IMR-90 (cell line): ENCODE measurements at regions not wholly inside any gene's neighbourhood (a gene's known extent, or its start where the extent isn't known, plus 50 kb on each side); places are given as distances from the start of the nearest gene placed in this dataset.

Source experiments
- ATAC-seq: fragments of 200-7000 bp; cut with Tn5 transposase; 2 replicates; pipeline ENCODE4 v1.9.1; 2020; ENCODE audit warnings: low read depth, mild to moderate bottlenecking, moderate library complexity
- BruUV-seq: library from RNA; stranded (reverse); fragments of 400-500 nt; replicated peaks from 2 replicates; lab custom pipeline; 2021; lab: Mats Ljungman, UMichigan
- CTCF ChIA-PET: fragments of 300-600 bp; formaldehyde crosslinking; extraction: SDS; loops from one replicate; lab custom pipeline; 2021; ENCODE audit warnings: antibody characterized with exemption; lab: Yijun Ruan, JAX
- POLR2A ChIA-PET: fragments of 300-600 bp; sonication (Branson Sonifier 250); formaldehyde crosslinking; loops from one replicate; lab custom pipeline; 2022; ENCODE audit warnings: antibody characterized with exemption; ENCODE audit not compliant: unreplicated experiment; lab: Charles Lee
- DNase-seq: peaks from one replicate; pipeline ENCODE4 v3.0.0; 2013
- H2AFZ ChIP-seq: replicated peaks from 2 replicates; pipeline ENCODE3; 2013; ENCODE audit warnings: low read length, mild to moderate bottlenecking; ENCODE audit not compliant: poor library complexity
- H2AK5ac ChIP-seq: 2 replicates; pipeline ENCODE4 v1.6.1; 2013; ENCODE audit warnings: low read depth, low read length, inconsistent platforms
- H2AK9ac ChIP-seq: replicated peaks from 2 replicates; pipeline ENCODE3; 2013; ENCODE audit warnings: mild to moderate bottlenecking, low read depth, low read length, moderate library complexity; ENCODE audit not compliant: poor library complexity
- H2BK120ac ChIP-seq: 2 replicates; pipeline ENCODE4 v1.6.1; 2013; ENCODE audit warnings: low read depth, low read length, inconsistent platforms
- H2BK15ac ChIP-seq: 3 replicates; pipeline ENCODE4 v1.6.1; 2013; ENCODE audit warnings: low read depth, low read length, inconsistent platforms
- H2BK20ac ChIP-seq: 2 replicates; pipeline ENCODE4 v1.6.1; 2013; ENCODE audit warnings: low read depth, mild to moderate bottlenecking, inconsistent platforms, low read length, moderate library complexity
- H2BK5ac ChIP-seq: 2 replicates; pipeline ENCODE4 v1.6.1; 2013; ENCODE audit warnings: mild to moderate bottlenecking, low read depth, low read length, inconsistent platforms; ENCODE audit not compliant: poor library complexity, severe bottlenecking
- H3K14ac ChIP-seq: replicated peaks from 2 replicates; pipeline ENCODE4 v1.6.1; 2013; ENCODE audit warnings: low read depth, low read length, inconsistent platforms
- H3K18ac ChIP-seq: 2 replicates; pipeline ENCODE4 v1.6.1; 2013; ENCODE audit warnings: low read depth, low read length, control low read depth
- H3K23ac ChIP-seq: 2 replicates; pipeline ENCODE4 v1.6.1; 2013; ENCODE audit warnings: low read depth, low read length, inconsistent platforms
- H3K27ac ChIP-seq: 2 replicates; pipeline ENCODE4 v1.5.1; 2013; ENCODE audit warnings: mild to moderate bottlenecking, control low read depth, low read length; ENCODE audit not compliant: insufficient read depth
- H3K27me3 ChIP-seq: 2 replicates; pipeline ENCODE4 v1.6.1; 2013; ENCODE audit warnings: low read length; ENCODE audit not compliant: control insufficient read depth, insufficient read depth
- H3K36me3 ChIP-seq: 2 replicates; pipeline ENCODE4 v1.6.1; 2013; ENCODE audit warnings: low read length, mixed read lengths; ENCODE audit not compliant: control insufficient read depth, insufficient read depth
- H3K4ac ChIP-seq: 2 replicates; pipeline ENCODE4 v1.6.1; 2013; ENCODE audit warnings: low read depth, low read length, inconsistent platforms
- H3K4me1 ChIP-seq: 2 replicates; pipeline ENCODE4 v1.6.1; 2013; ENCODE audit warnings: low read length, mixed read lengths; ENCODE audit not compliant: control insufficient read depth, insufficient read depth
- H3K4me2 ChIP-seq: 2 replicates; pipeline ENCODE4 v1.6.1; 2013; ENCODE audit warnings: low read depth, mild to moderate bottlenecking, control low read depth, low read length, moderate library complexity
- H3K4me3 ChIP-seq: 2 replicates; pipeline ENCODE4 v1.5.1; 2013; ENCODE audit warnings: low read depth, mild to moderate bottlenecking, control low read depth, low read length, moderate library complexity; ENCODE audit not compliant: insufficient read depth
- H3K56ac ChIP-seq: 2 replicates; pipeline ENCODE4 v1.6.1; 2013; ENCODE audit warnings: low read length, inconsistent platforms; ENCODE audit not compliant: insufficient read depth; ENCODE audit errors: extremely low read depth
- H3K79me1 ChIP-seq, 2 experiments: 2 replicates each; pipeline ENCODE4 v1.6.1; 2013; ENCODE audit warnings: low read length in 2 of 2, inconsistent platforms in 1 of 2, low read depth in 1 of 2
- H3K9ac ChIP-seq: 2 replicates; pipeline ENCODE4 v1.6.1; 2013; ENCODE audit warnings: low read depth, low read length, control low read depth
- H3K9me1 ChIP-seq: 2 replicates; pipeline ENCODE4 v1.6.1; 2013; ENCODE audit warnings: low read length, inconsistent platforms; ENCODE audit not compliant: insufficient read depth
- H3K9me3 ChIP-seq: 2 replicates; pipeline ENCODE4 v1.6.1; 2013; ENCODE audit warnings: low read length; ENCODE audit not compliant: control insufficient read depth, insufficient read depth
- H4K20me1 ChIP-seq: 2 replicates; pipeline ENCODE4 v1.6.1; 2013; ENCODE audit warnings: low read length, inconsistent platforms; ENCODE audit not compliant: insufficient read depth
- H4K5ac ChIP-seq: 2 replicates; pipeline ENCODE4 v1.6.1; 2013; ENCODE audit warnings: mild to moderate bottlenecking, low read depth, low read length, control low read depth
- H4K8ac ChIP-seq, 2 experiments: 2 replicates each; pipeline ENCODE4 v1.6.1; 2013; ENCODE audit warnings: low read depth in 2 of 2, low read length in 2 of 2, control low read depth in 1 of 2, inconsistent platforms in 1 of 2
- H4K91ac ChIP-seq: 2 replicates; pipeline ENCODE4 v1.6.1; 2013; ENCODE audit warnings: low read depth, low read length, inconsistent platforms; ENCODE audit not compliant: insufficient read depth
- BHLHE40 ChIP-seq: fragments of 150-350 bp; IDR thresholded peaks from 2 replicates; pipeline ENCODE4 v1.6.1; 2016; ENCODE audit warnings: mild to moderate bottlenecking, low read depth, low read length
- CHD1 ChIP-seq: IDR thresholded peaks from 2 replicates; pipeline ENCODE4 v1.6.1; 2012; ENCODE audit warnings: low read depth, low read length, improper control_type of control experiment
- CTCF ChIP-seq: conservative IDR thresholded peaks from 2 replicates; pipeline ENCODE4 v1.5.1; 2012; ENCODE audit warnings: mild to moderate bottlenecking, low read depth, low read length, improper control_type of control experiment
- ELK1 ChIP-seq: fragments of 150-350 bp; IDR thresholded peaks from 2 replicates; pipeline ENCODE4 v1.6.1; 2016; ENCODE audit warnings: low read depth, mild to moderate bottlenecking, low read length, moderate library complexity, borderline replicate concordance
- FOS ChIP-seq: fragments of 150-350 bp; IDR thresholded peaks from 2 replicates; pipeline ENCODE4 v1.6.1; 2016; ENCODE audit warnings: low read depth, low read length
- MAFK ChIP-seq: IDR thresholded peaks from 2 replicates; pipeline ENCODE4 v1.6.1; 2012; ENCODE audit warnings: low read depth, low read length, improper control_type of control experiment
- NFE2L2 ChIP-seq: fragments of 150-350 bp; IDR thresholded peaks from 2 replicates; pipeline ENCODE4 v1.6.1; 2016; ENCODE audit warnings: low read depth, mild to moderate bottlenecking, low read length
- RAD21 ChIP-seq: IDR thresholded peaks from 2 replicates; pipeline ENCODE4 v1.6.1; 2012; ENCODE audit warnings: low read length, improper control_type of control experiment
- RCOR1 ChIP-seq: IDR thresholded peaks from 2 replicates; pipeline ENCODE4 v1.6.1; 2012; ENCODE audit warnings: mild to moderate bottlenecking, low read length, improper control_type of control experiment; ENCODE audit not compliant: insufficient replicate concordance
- RFX5 ChIP-seq: IDR thresholded peaks from 2 replicates; pipeline ENCODE4 v1.8.0; 2012; ENCODE audit warnings: low read depth, mild to moderate bottlenecking, low read length, moderate library complexity
- dilution Hi-C: fragments of 300-500 bp; cut with HindIII; formaldehyde crosslinking; loops from one replicate; pipeline ENCODE4 v1.14.3; 2018; ENCODE audit warnings: low sequenced_read_pairs; ENCODE audit not compliant: unreplicated experiment
- in situ Hi-C: fragments of 300-500 bp; cut with MboI; formaldehyde crosslinking; loops from 3 replicates; pipeline ENCODE4 v1.14.3; 2019; ENCODE audit warnings: low sequenced_read_pairs, inconsistent platforms, mixed read lengths
- intact Hi-C: fragments of 100-400 bp; cut with micrococcal nuclease; formaldehyde crosslinking; loops from 2 replicates; pipeline ENCODE4 v1.10.0; 2022
- TF ChIP-seq, protein P1 (sequence below): fragments of 150-350 bp; IDR thresholded peaks from 2 replicates; pipeline ENCODE4 v1.6.1; 2017; ENCODE audit warnings: mild to moderate bottlenecking, antibody characterized with exemption, low read length, low read depth

DNA sequence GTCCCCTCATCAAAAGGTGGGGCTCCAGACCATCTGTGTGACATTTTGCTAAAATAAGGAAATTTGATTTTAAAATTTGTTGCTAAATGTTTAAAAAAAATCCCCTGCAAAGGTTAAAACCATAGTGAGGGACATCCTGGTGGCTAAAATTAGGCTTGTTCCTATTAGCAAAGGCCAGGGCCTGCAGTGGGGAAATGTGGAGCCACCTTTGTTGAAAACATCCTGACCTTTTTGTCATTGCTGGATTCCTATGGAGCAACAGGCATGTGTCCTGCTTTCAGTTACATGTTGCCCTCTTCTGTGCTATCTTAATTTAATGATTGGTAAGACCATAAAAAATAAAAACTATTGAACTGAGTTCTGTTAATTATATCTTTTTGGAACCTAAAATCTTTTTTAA is 524.3 kb downstream of the KCTD12 start:
- no peak overlapping the region for H2BK120ac ChIP-seq
- no peak overlapping the region for H2BK15ac ChIP-seq
- no peaks in the 10 kb centered on the region; the same call in 1 of the 2 replicates for H3K27me3 ChIP-seq
- H3K4me3 ChIP-seq, result no peak overlapping the region
- H3K4me2 ChIP-seq, result no peak overlapping the region
- no peak overlapping the region for H3K14ac ChIP-seq
- ChIA-PET POLR2A (no interaction called here), CTCF (no interaction called here)
- no peak overlapping the region for H3K27ac ChIP-seq
- no peak overlapping the region for H3K23ac ChIP-seq
- no peaks in the 10 kb centered on the region for H3K79me1 ChIP-seq
- no peak overlapping the region for H4K91ac ChIP-seq
- H3K4ac ChIP-seq, result no peak overlapping the region
- H4K5ac ChIP-seq, result no peak overlapping the region
- DNase-seq (no peak), ATAC-seq (no peak)
- no peaks in the 10 kb centered on the region for H3K9me3 ChIP-seq
- no peak overlapping the region for H4K8ac ChIP-seq
- H3K36me3 ChIP-seq, result no peaks in the 10 kb centered on the region
- no peak overlapping the region for H2AK5ac ChIP-seq
- dilution Hi-C loops, result no loop called here
- H3K18ac ChIP-seq, result no peak overlapping the region
- no peak overlapping the region for H2AK9ac ChIP-seq
- no peak overlapping the region for H2AFZ ChIP-seq
- no peak overlapping the region for H2BK5ac ChIP-seq
- H2BK20ac ChIP-seq, result no peak overlapping the region
- no peak overlapping the region for H3K56ac ChIP-seq
- no TSS peak for BruUV-seq
- H4K20me1 ChIP-seq, result no peaks in the 10 kb centered on the region
- no peaks in the 10 kb centered on the region for H3K9me1 ChIP-seq
- no peaks in the 10 kb centered on the region for H3K4me1 ChIP-seq
- intact Hi-C loops, result no loop called here
- H3K9ac ChIP-seq, result no peak overlapping the region
- TF ChIP-seq RAD21, result no peak
- TF ChIP-seq ELK1, result no peak
- TF ChIP-seq, protein P1, sequence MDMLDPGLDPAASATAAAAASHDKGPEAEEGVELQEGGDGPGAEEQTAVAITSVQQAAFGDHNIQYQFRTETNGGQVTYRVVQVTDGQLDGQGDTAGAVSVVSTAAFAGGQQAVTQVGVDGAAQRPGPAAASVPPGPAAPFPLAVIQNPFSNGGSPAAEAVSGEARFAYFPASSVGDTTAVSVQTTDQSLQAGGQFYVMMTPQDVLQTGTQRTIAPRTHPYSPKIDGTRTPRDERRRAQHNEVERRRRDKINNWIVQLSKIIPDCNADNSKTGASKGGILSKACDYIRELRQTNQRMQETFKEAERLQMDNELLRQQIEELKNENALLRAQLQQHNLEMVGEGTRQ, result no peak
- TF ChIP-seq CTCF, result no peak
- TF ChIP-seq NFE2L2, result no peak
- no peak for TF ChIP-seq BHLHE40
- TF ChIP-seq RFX5, result no peak
- no peak for TF ChIP-seq CHD1
- no peak for TF ChIP-seq RCOR1
- no peak for TF ChIP-seq MAFK
- TF ChIP-seq FOS, result no peak
- in situ Hi-C loops, result no loop called here
